ENCODE measurements at regions not wholly inside any gene's neighbourhood (a gene's known extent, or its start where the extent isn't known, plus 50 kb on each side); places are given as distances from the start of the nearest gene placed in this dataset.

GRCh38 chr12:70154960-70155589 is 88.2 kb upstream of the CNOT2 start (continued):
- TF ChIP-seq ZNF462 (CRISPR knock-in tag; IDR thresholded peaks at IDR 0.05) (no peak), ZNF331 (CRISPR knock-in tag; IDR thresholded peaks at IDR 0.05; ENCODE audit: low read depth) (no peak), NANOG (IDR thresholded peaks at IDR 0.05; ENCODE audit: borderline replicate concordance) (no peak), JUNB (IDR thresholded peaks at IDR 0.05; ENCODE audit: unreplicated experiment) (no peak)
- TF ChIP-seq, protein P1, sequence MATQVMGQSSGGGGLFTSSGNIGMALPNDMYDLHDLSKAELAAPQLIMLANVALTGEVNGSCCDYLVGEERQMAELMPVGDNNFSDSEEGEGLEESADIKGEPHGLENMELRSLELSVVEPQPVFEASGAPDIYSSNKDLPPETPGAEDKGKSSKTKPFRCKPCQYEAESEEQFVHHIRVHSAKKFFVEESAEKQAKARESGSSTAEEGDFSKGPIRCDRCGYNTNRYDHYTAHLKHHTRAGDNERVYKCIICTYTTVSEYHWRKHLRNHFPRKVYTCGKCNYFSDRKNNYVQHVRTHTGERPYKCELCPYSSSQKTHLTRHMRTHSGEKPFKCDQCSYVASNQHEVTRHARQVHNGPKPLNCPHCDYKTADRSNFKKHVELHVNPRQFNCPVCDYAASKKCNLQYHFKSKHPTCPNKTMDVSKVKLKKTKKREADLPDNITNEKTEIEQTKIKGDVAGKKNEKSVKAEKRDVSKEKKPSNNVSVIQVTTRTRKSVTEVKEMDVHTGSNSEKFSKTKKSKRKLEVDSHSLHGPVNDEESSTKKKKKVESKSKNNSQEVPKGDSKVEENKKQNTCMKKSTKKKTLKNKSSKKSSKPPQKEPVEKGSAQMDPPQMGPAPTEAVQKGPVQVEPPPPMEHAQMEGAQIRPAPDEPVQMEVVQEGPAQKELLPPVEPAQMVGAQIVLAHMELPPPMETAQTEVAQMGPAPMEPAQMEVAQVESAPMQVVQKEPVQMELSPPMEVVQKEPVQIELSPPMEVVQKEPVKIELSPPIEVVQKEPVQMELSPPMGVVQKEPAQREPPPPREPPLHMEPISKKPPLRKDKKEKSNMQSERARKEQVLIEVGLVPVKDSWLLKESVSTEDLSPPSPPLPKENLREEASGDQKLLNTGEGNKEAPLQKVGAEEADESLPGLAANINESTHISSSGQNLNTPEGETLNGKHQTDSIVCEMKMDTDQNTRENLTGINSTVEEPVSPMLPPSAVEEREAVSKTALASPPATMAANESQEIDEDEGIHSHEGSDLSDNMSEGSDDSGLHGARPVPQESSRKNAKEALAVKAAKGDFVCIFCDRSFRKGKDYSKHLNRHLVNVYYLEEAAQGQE (IDR thresholded peaks at IDR 0.05; ENCODE audit: unreplicated experiment): no peak

DNA sequence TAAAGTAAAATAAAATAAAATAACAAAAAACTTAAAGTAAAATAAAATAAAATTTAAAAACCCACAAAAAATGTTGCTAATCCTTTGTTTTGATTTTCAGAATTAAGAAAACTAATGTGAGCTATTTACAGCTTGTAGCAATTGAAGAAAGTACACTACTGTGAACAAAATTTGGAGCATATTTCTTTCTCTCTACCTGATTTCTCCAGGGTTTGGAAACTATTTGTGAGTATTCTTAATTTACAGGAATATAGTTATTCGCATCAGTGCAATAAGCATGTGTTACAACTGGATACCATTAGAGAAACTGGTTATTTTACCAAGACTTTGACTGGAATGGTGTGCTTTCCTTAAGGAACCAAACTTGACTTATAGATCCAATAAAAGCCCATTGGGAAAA is 86.1 kb upstream of the CNOT2 start:
- Mint-ChIP-seq H3K4me1 (no peaks in the 10 kb centered on the region), H3K27ac (no peak overlapping the region), H3K9me3 (peaks cover 89% of the 10 kb centered on the region), H3K27me3 (ENCODE audit: insufficient read depth, low read depth, poor library complexity) (peaks cover 2% of the 10 kb centered on the region), H3K36me3 (ENCODE audit: low read depth) (peaks cover 66% of the 10 kb centered on the region; the same call in 2 of the 3 replicates), H3K4me3 (no peak overlapping the region)
- Histone ChIP-seq H3K9me2 (ENCODE audit: insufficient read depth) (no peaks in the 10 kb centered on the region), H3F3A (replicated peaks; ENCODE audit: low read depth) (no peaks in the 10 kb centered on the region), H3K36me3 (ENCODE audit: insufficient read depth) (peaks cover 15% of the 10 kb centered on the region), H3K79me2 (replicated peaks; ENCODE audit: insufficient read depth) (no peaks in the 10 kb centered on the region), H3K4me1 (ENCODE audit: insufficient read depth) (no peaks in the 10 kb centered on the region), H3K27ac (ENCODE audit: low read depth) (no peak overlapping the region), H3K4me2 (no peak overlapping the region), H2AFZ (no peak overlapping the region), H4K20me1 (replicated peaks; ENCODE audit: insufficient read depth) (no peaks in the 10 kb centered on the region), H3K4me3 (no peak overlapping the region), H3K27me3 (ENCODE audit: insufficient read depth) (no peaks in the 10 kb centered on the region)
- DNase-seq (ENCODE audit: low spot score) (no peak), ATAC-seq (no peak)
- TF ChIP-seq NANOG (IDR thresholded peaks at IDR 0.05; ENCODE audit: borderline replicate concordance): no peak
- no peak for TF ChIP-seq POLR2AphosphoS5 (IDR thresholded peaks at IDR 0.05; ENCODE audit: low read depth)
